HUES6 (cell line): ENCODE measurements at regions not wholly inside any gene's neighbourhood (a gene's known extent, or its start where the extent isn't known, plus 50 kb on each side); places are given as distances from the start of the nearest gene placed in this dataset.

Experiments used
- H3K27ac ChIP-seq: 2 replicates; pipeline ENCODE4 v1.7.0; 2013; ENCODE audit warnings: low read depth, mild to moderate bottlenecking, low read length, inconsistent platforms
- H3K27me3 ChIP-seq: 2 replicates; pipeline ENCODE4 v1.6.1; 2013; ENCODE audit warnings: low read length; ENCODE audit not compliant: control insufficient read depth, insufficient read depth
- H3K36me3 ChIP-seq: 2 replicates; pipeline ENCODE4 v1.6.1; 2013; ENCODE audit warnings: low read length; ENCODE audit not compliant: control insufficient read depth, insufficient read depth
- H3K4me1 ChIP-seq: 2 replicates; pipeline ENCODE4 v1.6.1; 2013; ENCODE audit warnings: low read length; ENCODE audit not compliant: control insufficient read depth, insufficient read depth
- H3K4me3 ChIP-seq: 2 replicates; pipeline ENCODE4 v1.5.1; 2013; ENCODE audit warnings: low read depth, low read length
- H3K9ac ChIP-seq: one replicate; pipeline ENCODE4 v1.6.1; 2013; ENCODE audit warnings: mild to moderate bottlenecking, low read length
- H3K9me3 ChIP-seq: 2 replicates; pipeline ENCODE4 v1.6.1; 2013; ENCODE audit warnings: low read depth, low read length; ENCODE audit not compliant: control insufficient read depth, insufficient read depth

GRCh38 chr3:55327131-55327920 is 159.8 kb downstream of the WNT5A start:
- no peaks in the 10 kb centered on the region for H3K27me3 ChIP-seq
- H3K27ac ChIP-seq: no peak overlapping the region
- no peaks in the 10 kb centered on the region for H3K9me3 ChIP-seq

GRCh38 chr3:55322638-55323037 is 164.5 kb downstream of the WNT5A start:
- no peak overlapping the region for H3K9ac ChIP-seq
- H3K4me3 ChIP-seq: no peak overlapping the region
- H3K27ac ChIP-seq: no peak overlapping the region
- H3K27me3 ChIP-seq: no peaks in the 10 kb centered on the region
- no peaks in the 10 kb centered on the region for H3K4me1 ChIP-seq
- H3K36me3 ChIP-seq: no peaks in the 10 kb centered on the region
- no peaks in the 10 kb centered on the region for H3K9me3 ChIP-seq

More at GRCh38 chr3:55327131-55327920, 159.8 kb downstream of the WNT5A start:
- Histone ChIP-seq H3K4me1 (0 out of 2 replicates have a peak, but pooled peaks cover 11% of the 10 kb centered on the region), H3K9ac (no peak overlapping the region), H3K36me3 (no peaks in the 10 kb centered on the region), H3K4me3 (no peak overlapping the region)

- H3K4me3 ChIP-seq: no peak overlapping the region
- H3K9me3 ChIP-seq: no peaks in the 10 kb centered on the region
- no peaks in the 10 kb centered on the region for H3K27me3 ChIP-seq
- H3K4me1 ChIP-seq: no peaks in the 10 kb centered on the region
- H3K27ac ChIP-seq: no peak overlapping the region
- no peaks in the 10 kb centered on the region for H3K36me3 ChIP-seq
- no peak overlapping the region for H3K9ac ChIP-seq
Observed at GRCh38 chr3:55320928-55321327, 166.2 kb downstream of the WNT5A start.

GRCh38 chr3:55315396-55315795 is 171.7 kb downstream of the WNT5A start:
- H3K27me3 ChIP-seq: no peaks in the 10 kb centered on the region
- no peaks in the 10 kb centered on the region for H3K9me3 ChIP-seq
- no peak overlapping the region for H3K27ac ChIP-seq
- H3K4me3 ChIP-seq: no peak overlapping the region
- no peaks in the 10 kb centered on the region for H3K36me3 ChIP-seq
- H3K4me1 ChIP-seq: no peaks in the 10 kb centered on the region
- no peak overlapping the region for H3K9ac ChIP-seq

GRCh38 chr3:55313666-55314065 is 173.4 kb downstream of the WNT5A start:
- Histone ChIP-seq H3K27ac (no peak overlapping the region), H3K4me3 (no peak overlapping the region), H3K27me3 (no peaks in the 10 kb centered on the region), H3K9me3 (no peaks in the 10 kb centered on the region), H3K9ac (no peak overlapping the region), H3K4me1 (no peaks in the 10 kb centered on the region), H3K36me3 (no peaks in the 10 kb centered on the region)

- no peaks in the 10 kb centered on the region for H3K4me1 ChIP-seq
- H3K9me3 ChIP-seq: no peaks in the 10 kb centered on the region
- no peak overlapping the region for H3K27ac ChIP-seq
- no peak overlapping the region for H3K4me3 ChIP-seq
- H3K27me3 ChIP-seq: no peaks in the 10 kb centered on the region
- no peak overlapping the region for H3K9ac ChIP-seq
- no peaks in the 10 kb centered on the region for H3K36me3 ChIP-seq
Observed at GRCh38 chr3:55309336-55309735, 177.8 kb downstream of the WNT5A start.

- Histone ChIP-seq H3K4me1 (no peaks in the 10 kb centered on the region), H3K36me3 (no peaks in the 10 kb centered on the region), H3K9me3 (no peaks in the 10 kb centered on the region), H3K27me3 (no peaks in the 10 kb centered on the region), H3K27ac (no peak overlapping the region), H3K4me3 (no peak overlapping the region), H3K9ac (no peak overlapping the region)
Observed at GRCh38 chr3:55307622-55308021, 179.5 kb downstream of the WNT5A start.

GRCh38 chr3:55305696-55306485 is 181.2 kb downstream of the WNT5A start:
- Histone ChIP-seq H3K36me3 (no peaks in the 10 kb centered on the region), H3K9me3 (no peaks in the 10 kb centered on the region), H3K4me1 (no peaks in the 10 kb centered on the region), H3K4me3 (no peak overlapping the region), H3K9ac (no peak overlapping the region), H3K27me3 (no peaks in the 10 kb centered on the region), H3K27ac (no peak overlapping the region)

GRCh38 chr3:55300701-55301100 is 186.4 kb downstream of the WNT5A start:
- H3K9me3 ChIP-seq: peaks cover 4% of the 10 kb centered on the region; the same call in 1 of the 2 replicates
- H3K4me3 ChIP-seq: no peak overlapping the region
- H3K27ac ChIP-seq: no peak overlapping the region
- no peaks in the 10 kb centered on the region for H3K4me1 ChIP-seq
- no peak overlapping the region for H3K9ac ChIP-seq
- no peaks in the 10 kb centered on the region for H3K36me3 ChIP-seq
- no peaks in the 10 kb centered on the region for H3K27me3 ChIP-seq

GRCh38 chr3:55297706-55298105 is 189.4 kb downstream of the WNT5A start:
- H3K36me3 ChIP-seq: no peaks in the 10 kb centered on the region
- peaks cover 1% of the 10 kb centered on the region for H3K4me1 ChIP-seq
- H3K4me3 ChIP-seq: no peak overlapping the region
- H3K9me3 ChIP-seq: peaks cover 4% of the 10 kb centered on the region; the same call in 1 of the 2 replicates
- no peak overlapping the region for H3K9ac ChIP-seq
- no peaks in the 10 kb centered on the region for H3K27me3 ChIP-seq
- H3K27ac ChIP-seq: no peak overlapping the region

GRCh38 chr3:55297245-55297644 is 189.9 kb downstream of the WNT5A start:
- Histone ChIP-seq H3K36me3 (no peaks in the 10 kb centered on the region), H3K9me3 (peaks cover 4% of the 10 kb centered on the region; the same call in 1 of the 2 replicates), H3K9ac (no peak overlapping the region), H3K27ac (no peak overlapping the region), H3K4me1 (peaks cover 6% of the 10 kb centered on the region), H3K27me3 (no peaks in the 10 kb centered on the region), H3K4me3 (no peak overlapping the region)
